GM23248 (cell line): ENCODE measurements at regions not wholly inside any gene's neighbourhood (a gene's known extent, or its start where the extent isn't known, plus 50 kb on each side); places are given as distances from the start of the nearest gene placed in this dataset.

Experiments
- EZH2 ChIP-seq: fragments of 200-600 bp; sonication (generic); IDR thresholded peaks from 2 replicates; pipeline ENCODE4 v1.6.1; 2018; ENCODE audit warnings: antibody characterized with exemption, mild to moderate bottlenecking; ENCODE audit not compliant: insufficient read depth, poor library complexity, severe bottlenecking
- EZH2phosphoT487 ChIP-seq: fragments of 200-600 bp; sonication (generic); IDR thresholded peaks from 2 replicates; pipeline ENCODE4 v1.6.1; 2018; ENCODE audit warnings: antibody characterized with exemption, moderate library complexity, mild to moderate bottlenecking, low read depth; ENCODE audit not compliant: insufficient read depth

DNA sequence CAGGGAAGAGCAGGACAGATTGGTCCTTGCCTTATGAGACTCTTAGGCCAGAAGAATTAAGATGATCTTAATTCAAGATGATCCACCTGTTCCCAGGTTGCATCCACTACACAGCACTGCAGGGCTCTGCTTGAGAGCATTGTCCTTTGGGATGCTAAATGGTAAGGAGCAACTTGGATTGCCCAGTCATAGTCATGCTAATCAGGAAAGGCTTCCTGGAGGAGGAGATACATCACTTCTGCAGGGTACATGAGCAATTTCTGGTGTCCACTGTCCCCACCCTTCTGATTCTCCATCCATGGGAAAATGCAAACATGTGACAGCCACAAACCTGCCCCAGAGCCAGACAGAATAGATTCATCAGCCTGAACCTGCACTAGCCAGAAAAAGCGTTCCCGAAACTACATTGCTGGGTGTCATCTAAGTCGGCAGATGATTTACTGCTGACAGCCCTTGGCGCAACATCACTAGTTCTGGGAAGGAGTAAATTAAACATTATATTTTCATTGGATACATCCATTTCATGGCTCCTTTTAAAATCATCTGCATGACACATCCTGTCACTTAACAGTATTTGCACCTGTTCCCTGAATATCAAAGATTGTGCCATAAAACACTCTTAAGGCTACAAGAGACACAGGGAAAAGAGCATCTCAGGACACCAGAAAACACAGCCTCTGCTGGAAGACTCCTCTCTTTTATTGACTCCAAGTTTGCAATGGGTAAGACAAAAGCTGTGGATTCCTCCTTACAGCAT lies 282.2 kb downstream of the MAF start:
- TF ChIP-seq EZH2 (no peak), EZH2phosphoT487 (no peak)
